H1 (cell line): ENCODE measurements at regions not wholly inside any gene's neighbourhood (a gene's known extent, or its start where the extent isn't known, plus 50 kb on each side); places are given as distances from the start of the nearest gene placed in this dataset.

Experiments
- CTCF ChIA-PET: fragments of 300-600 bp; sonication (Branson Sonifier 250); formaldehyde crosslinking; loops from one replicate; lab custom pipeline; 2021; ENCODE audit not compliant: partially characterized antibody; lab: Charles Lee
- POLR2A ChIA-PET: fragments of 300-600 bp; sonication (Branson Sonifier 250); formaldehyde crosslinking; loops from one replicate; lab custom pipeline; 2021; ENCODE audit warnings: inconsistent platforms; ENCODE audit not compliant: partially characterized antibody; lab: Charles Lee
- DNase-seq, 2 experiments: peaks; one replicate each; pipeline versions ENCODE4 v3.0.0 to v3.0.0-alpha.2; 2010 to 2022; ENCODE audit warnings: low spot score in 2 of 2, low read depth in 1 of 2, mixed read lengths in 1 of 2
- FAIRE-seq: peaks from 2 replicates; lab custom pipeline; 2011; peaks lifted over from hg19 to GRCh38; lab: Jason Lieb, UNC
- H2AFZ ChIP-seq: 2 replicates; pipeline ENCODE4 v1.8.1; 2012; ENCODE audit warnings: low read length, inconsistent platforms
- H2AK5ac ChIP-seq: 2 replicates; pipeline ENCODE4 v1.6.1; 2013; ENCODE audit warnings: low read depth, low read length
- H2BK120ac ChIP-seq: replicated peaks from 2 replicates; pipeline ENCODE3; 2013; ENCODE audit warnings: low read depth, low read length, inconsistent platforms
- H2BK12ac ChIP-seq: 2 replicates; pipeline ENCODE4 v1.6.1; 2013; ENCODE audit warnings: low read depth, low read length
- H2BK15ac ChIP-seq: 2 replicates; pipeline ENCODE4 v1.6.1; 2013; ENCODE audit warnings: low read length
- H2BK20ac ChIP-seq: 2 replicates; pipeline ENCODE4 v1.6.1; 2013; ENCODE audit warnings: low read length
- H2BK5ac ChIP-seq: 2 replicates; pipeline ENCODE4 v1.6.1; 2013; ENCODE audit warnings: low read depth, low read length
- H3K14ac ChIP-seq: 2 replicates; pipeline ENCODE4 v1.6.1; 2013; ENCODE audit warnings: inconsistent platforms; ENCODE audit not compliant: insufficient read length
- H3K18ac ChIP-seq: 2 replicates; pipeline ENCODE4 v1.6.1; 2013; ENCODE audit warnings: low read length; ENCODE audit errors: extremely low read depth
- H3K23ac ChIP-seq: 2 replicates; pipeline ENCODE4 v1.6.1; 2013; ENCODE audit warnings: inconsistent platforms; ENCODE audit not compliant: insufficient read length
- H3K23me2 ChIP-seq: 2 replicates; pipeline ENCODE4 v1.6.1; 2013; ENCODE audit warnings: low read depth, low read length
- H3K27ac ChIP-seq: 2 replicates; pipeline ENCODE4 v1.6.1; 2011; ENCODE audit warnings: low read depth, low read length, inconsistent platforms
- H3K27me3 ChIP-seq, 4 experiments: replicated peaks in 1 of 4; 1 replicate in 1 of 4; 2 replicates in 3 of 4; pipeline versions ENCODE4 v1.6.1 to v1.8.1; 2011 to 2013; ENCODE audit warnings: low read length in 3 of 4, mild to moderate bottlenecking in 3 of 4, inconsistent platforms in 2 of 4, mixed read lengths in 2 of 4, moderate library complexity in 1 of 4; ENCODE audit not compliant: control insufficient read depth in 3 of 4, insufficient read depth in 3 of 4; ENCODE audit errors: extremely low read depth in 1 of 4
- H3K36me3 ChIP-seq, 4 experiments: 2 replicates each; pipeline versions ENCODE4 v1.6.1 to v1.8.1; 2011 to 2013; ENCODE audit warnings: mild to moderate bottlenecking in 4 of 4, low read length in 3 of 4, moderate library complexity in 2 of 4, control low read depth in 1 of 4, inconsistent platforms in 1 of 4; ENCODE audit not compliant: insufficient read depth in 4 of 4, control insufficient read depth in 2 of 4
- H3K4ac ChIP-seq: replicated peaks from 2 replicates; pipeline ENCODE3; 2013; ENCODE audit warnings: low read length, low read depth, mixed read lengths, inconsistent platforms; ENCODE audit not compliant: insufficient read length
- H3K4me1 ChIP-seq, 4 experiments: replicated peaks in 1 of 4; 1 replicate in 1 of 4; 2 replicates in 3 of 4; pipeline versions ENCODE4 v1.6.1 to v1.8.1; 2011 to 2013; ENCODE audit warnings: low read length in 3 of 4, inconsistent platforms in 2 of 4, mixed read lengths in 1 of 4; ENCODE audit not compliant: insufficient read depth in 4 of 4, control insufficient read depth in 3 of 4
- H3K4me2 ChIP-seq, 2 experiments: 2 replicates each; pipeline versions ENCODE4 v1.6.1 to v1.8.1; 2011 to 2013; ENCODE audit warnings: low read depth in 2 of 2, low read length in 2 of 2, control low read depth in 1 of 2, inconsistent platforms in 1 of 2, mild to moderate bottlenecking in 1 of 2; ENCODE audit not compliant: insufficient read depth in 1 of 2
- H3K4me3 ChIP-seq, 4 experiments: fragments of 200-600, 300-600 bp in 1 of 4; sonication (generic), shearing (Covaris generic), sonication (Bioruptor Twin) in 1 of 4; 2 replicates each; pipeline versions ENCODE4 v1.5.1 to v1.8.1; 2011 to 2016; ENCODE audit warnings: low read length in 4 of 4, low read depth in 3 of 4, control low read depth in 2 of 4, inconsistent platforms in 2 of 4, mild to moderate bottlenecking in 2 of 4, mixed read lengths in 1 of 4, moderate library complexity in 1 of 4; ENCODE audit not compliant: insufficient read depth in 2 of 4; ENCODE audit errors: extremely low read depth in 1 of 4
- H3K56ac ChIP-seq: replicated peaks from 2 replicates; pipeline ENCODE3; 2013; ENCODE audit warnings: low read depth, mild to moderate bottlenecking, mixed read lengths, low read length, inconsistent platforms; ENCODE audit not compliant: insufficient read length
- H3K79me1 ChIP-seq: 2 replicates; pipeline ENCODE4 v1.6.1; 2013; ENCODE audit warnings: low read depth, low read length, control low read depth
- H3K79me2 ChIP-seq, 2 experiments: 2 replicates each; pipeline versions ENCODE4 v1.6.1 to v1.8.1; 2012 to 2013; ENCODE audit warnings: low read length in 2 of 2, mild to moderate bottlenecking in 2 of 2, inconsistent platforms in 1 of 2; ENCODE audit not compliant: insufficient read depth in 2 of 2, control insufficient read depth in 1 of 2
- H3K9ac ChIP-seq, 4 experiments: replicated peaks in 1 of 4; 1 replicate in 1 of 4; 2 replicates in 3 of 4; pipeline versions ENCODE4 v1.6.1 to v1.8.1; 2011 to 2013; ENCODE audit warnings: low read depth in 3 of 4, low read length in 3 of 4, control low read depth in 2 of 4, mild to moderate bottlenecking in 2 of 4, moderate library complexity in 2 of 4, inconsistent platforms in 1 of 4; ENCODE audit errors: extremely low read depth in 1 of 4
- H3K9me3 ChIP-seq, 2 experiments: 2 replicates each; pipeline versions ENCODE4 v1.6.1 to v1.8.1; 2012 to 2013; ENCODE audit warnings: mild to moderate bottlenecking in 2 of 2, moderate library complexity in 2 of 2, control low read depth in 1 of 2, inconsistent platforms in 1 of 2, low read depth in 1 of 2, low read length in 1 of 2, mixed read lengths in 1 of 2; ENCODE audit not compliant: insufficient read depth in 2 of 2
- H4K20me1 ChIP-seq, 2 experiments: replicated peaks in 1 of 2; 2 replicates each; pipeline versions ENCODE3 to v1.8.1; 2011 to 2013; ENCODE audit warnings: inconsistent platforms in 2 of 2, low read length in 2 of 2, mild to moderate bottlenecking in 1 of 2; ENCODE audit not compliant: insufficient read depth in 2 of 2, control insufficient read depth in 1 of 2
- H4K5ac ChIP-seq: 2 replicates; pipeline ENCODE4 v1.6.1; 2013; ENCODE audit warnings: low read length, low read depth, mixed read lengths, inconsistent platforms; ENCODE audit not compliant: insufficient read length
- H4K8ac ChIP-seq: 2 replicates; pipeline ENCODE4 v1.8.0; 2013; ENCODE audit warnings: mild to moderate bottlenecking, moderate library complexity, low read length, inconsistent platforms; ENCODE audit not compliant: insufficient read depth; ENCODE audit errors: extremely low read depth
- H4K91ac ChIP-seq: replicated peaks from 2 replicates; pipeline ENCODE3; 2013; ENCODE audit warnings: low read length, mixed read lengths, inconsistent platforms; ENCODE audit not compliant: insufficient read length
- WGBS, 2 experiments: shearing (Covaris generic) in 1 of 2; methylation state at CpG; one replicate each; pipeline versions ENCODE4 v1.1.6 to v1.1.7; 2013 to 2015; ENCODE audit warnings: low lambda C conversion rate in 2 of 2, mixed read lengths in 2 of 2, inconsistent platforms in 1 of 2, low coverage in 1 of 2, missing lambda C conversion rate in 1 of 2; ENCODE audit not compliant: insufficient replicate concordance in 2 of 2, insufficient coverage in 1 of 2, insufficient read length in 1 of 2; ENCODE audit errors: extremely low coverage in 1 of 2, missing lambda C conversion rate in 1 of 2; 5-methylcytosine and 5-hydroxymethylcytosine counted together

GRCh38 chr16:87058728-87059250 is 258.4 kb downstream of the C16orf95 start:
- ChIA-PET POLR2A (interaction anchor here (0.6 kb wide), 1 partner anchor 494 kb away, joined by 3 read pairs; no protein-coding TSS in a partner anchor), CTCF (interaction anchor here (0.9 to 5.5 kb wide), 8 partner anchors 7 to 495 kb away, joined by 3 to 52 read pairs (median 3); partner anchors contain the start of gene FOXC2)
- H2AFZ ChIP-seq, result no peak overlapping the region
- no peak overlapping the region for H2BK12ac ChIP-seq
- no peak overlapping the region for H2BK20ac ChIP-seq
- no peaks in the 10 kb centered on the region for H3K79me2 ChIP-seq
- H3K4ac ChIP-seq, result no peak overlapping the region
- H4K91ac ChIP-seq, result no peak overlapping the region
- H2BK120ac ChIP-seq, result no peak overlapping the region
- no peaks in the 10 kb centered on the region for H4K20me1 ChIP-seq
- H4K8ac ChIP-seq, result 0 out of 2 replicates have a peak overlapping the region, but pooled peaks have one; percentile 22
- no peak overlapping the region for H4K5ac ChIP-seq
- no peaks in the 10 kb centered on the region for H3K36me3 ChIP-seq
- FAIRE-seq (no peak), DNase-seq (no peak)
- H3K79me1 ChIP-seq, result no peaks in the 10 kb centered on the region
- H3K4me1 ChIP-seq, result no peaks in the 10 kb centered on the region
- H2AK5ac ChIP-seq, result no peak overlapping the region
- no peak overlapping the region for H3K4me3 ChIP-seq
- H3K27ac ChIP-seq, result no peak overlapping the region
- no peak overlapping the region for H2BK5ac ChIP-seq
- no peak overlapping the region for H3K9ac ChIP-seq
- no peak overlapping the region for H3K18ac ChIP-seq
- no peak overlapping the region for H3K56ac ChIP-seq
- H3K4me2 ChIP-seq, result no peak overlapping the region
- no peaks in the 10 kb centered on the region; the same call in 1 of the 2 replicates for H3K23me2 ChIP-seq
- H3K14ac ChIP-seq, result no peak overlapping the region
- peaks cover 4 to 10% of the 10 kb centered on the region in 2 experiments; a peak in 3 of 4 replicates for H3K9me3 ChIP-seq
- no peaks in the 10 kb centered on the region; a peak in 2 of 7 replicates for H3K27me3 ChIP-seq
- WGBS, 2 experiments, result 92% methylated on average over 17 of the region's 17 CpGs; no CpG with 5 or more reads in 1 of the 2 experiments
- H2BK15ac ChIP-seq, result no peak overlapping the region
- H3K23ac ChIP-seq, result no peak overlapping the region
